Heart left ventricle (tissue), 16 donors: ENCODE measurements at regions not wholly inside any gene's neighbourhood (a gene's known extent, or its start where the extent isn't known, plus 50 kb on each side); places are given as distances from the start of the nearest gene placed in this dataset.

Experiments
- ATAC-seq, 4 donors: fragments of 200-7000 bp; cut with Tn5 transposase; one replicate each; pipeline ENCODE4 v1.9.1; 2020 to 2022; ENCODE audit warnings: moderate library complexity in 4 of 4, mild to moderate bottlenecking in 3 of 4, moderate number of reproducible peaks in 1 of 4
- DNase-seq, 5 donors: peaks; one replicate each; pipeline ENCODE4 v3.0.0-alpha.2; 2020
- H3K27ac ChIP-seq, 12 donors: fragments of 200-600 bp; sonication (generic) in 4 of 12; one replicate each; pipeline versions ENCODE4 v1.5.0 to v1.8.0; 2016 to 2022; ENCODE audit warnings: mild to moderate bottlenecking in 2 of 12
- H3K27me3 ChIP-seq, 9 donors: fragments of 200-600 bp; sonication (generic) in 2 of 9; one replicate each; pipeline versions ENCODE4 v1.5.1 to v1.8.0; 2016 to 2022; ENCODE audit warnings: mild to moderate bottlenecking in 3 of 9
- H3K36me3 ChIP-seq, 9 donors: fragments of 200-600 bp; sonication (generic) in 2 of 9; one replicate each; pipeline versions ENCODE4 v1.5.0 to v1.8.0; 2018 to 2022; ENCODE audit warnings: mild to moderate bottlenecking in 2 of 9
- H3K4me1 ChIP-seq, 12 donors: fragments of 200-600 bp; sonication (generic) in 4 of 12; one replicate each; pipeline versions ENCODE4 v1.5.0 to v1.8.0; 2016 to 2022; ENCODE audit warnings: mild to moderate bottlenecking in 3 of 12
- H3K4me3 ChIP-seq, 12 donors: fragments of 200-600 bp; sonication (generic) in 4 of 12; one replicate each; pipeline versions ENCODE4 v1.5.0 to v1.8.0; 2017 to 2022; ENCODE audit warnings: mild to moderate bottlenecking in 9 of 12, moderate library complexity in 4 of 12
- H3K9me3 ChIP-seq, 12 donors: fragments of 200-600 bp; sonication (generic) in 4 of 12; one replicate each; pipeline versions ENCODE4 v1.5.0 to v1.8.0; 2016 to 2022; ENCODE audit warnings: mild to moderate bottlenecking in 1 of 12
- CTCF ChIP-seq, 12 donors: fragments of 200-600 bp; sonication (generic) in 4 of 12; IDR thresholded peaks; one replicate each; pipeline versions ENCODE4 v1.5.0 to v1.8.0; 2018 to 2022; ENCODE audit warnings: antibody characterized with exemption in 12 of 12, mild to moderate bottlenecking in 5 of 12
- POLR2A ChIP-seq, 2 donors: fragments of 450-650 bp; IDR thresholded peaks; one replicate each; pipeline ENCODE4 v1.6.1; 2017; ENCODE audit warnings: antibody characterized with exemption in 2 of 2, mild to moderate bottlenecking in 2 of 2, moderate library complexity in 2 of 2
- WGBS, 4 donors: extraction: QIAGEN DNeasy Blood & Tissue Kit in 2 of 4; methylation state at CpG; one replicate each; pipeline versions ENCODE4 v1.1.5 to v1.1.7; 2013 to 2018; 5-methylcytosine and 5-hydroxymethylcytosine counted together
- intact Hi-C, 10 donors: fragments of 100-400 bp; cut with DNase I; formaldehyde crosslinking; loops; one replicate each; pipeline versions ENCODE4 v1.11.1 to v1.14.2; 2022
- donor health status: ischemic (EF 13 %, LVEDD 7.1; RV severe dilation, severe dysfunction).
- donor health status: healthy with polysubstance abuse.
- donor health status: DM: no; HTN: yes; CAD: no.
- donor health status: DM: no; HTN: no; CAD: no.
- donor health status: ischemic (EF 25% LVEDD 6.9; RV normal size, moderate dysfunction).
- donor health status: ischemic (EF 25% LVEDD 5.7; RV mildly dilated, moderate dysfunction).
- donor health status: healthy.
- donor health status: DM: yes; HTN: yes; CAD: no.
- donor health status: ischemic (EF 35%, LVEDD 5.7; RV mildly dilated, moderate dysfunction).
- donor health status: nonischemic (EF 11% LVEDD 7.7; RV severe dilation, severe dysfunction).
- donor health status: DM: yes; HTN: yes; CAD: no.
- donor health status: PGD.
- donor health status: ischemic (EF 29% LVEDD 5.4; RV normal size, mild dysfunction).
- donor health status: nonischemic (EF 23%, LVEDD 6.1; RV moderate dilation, normal function).

GRCh38 chr10:10271639-10272192 lies 746.0 kb upstream of the CELF2 start:
- H3K27me3 ChIP-seq: no peaks in the 10 kb centered on the region
- no peaks in the 10 kb centered on the region for H3K9me3 ChIP-seq
- intact Hi-C loops: no loop called here
- no peak for ATAC-seq
- no peak for DNase-seq
- peaks cover 0 to 8% (median 0%) of the 10 kb centered on the region in 12 donors for H3K4me1 ChIP-seq
- 98 to 100% (median 99%) methylated on average over 1 of the region's 1 CpG for WGBS, 4 donors
- no peaks in the 10 kb centered on the region for H3K36me3 ChIP-seq
- H3K27ac ChIP-seq: no peak overlapping the region
- H3K4me3 ChIP-seq: no peak overlapping the region
- no peak for TF ChIP-seq CTCF (IDR thresholded peaks at IDR 0.05)
- TF ChIP-seq POLR2A (IDR thresholded peaks at IDR 0.05): no peak

- Histone ChIP-seq H3K4me3 (no peak overlapping the region), H3K27me3 (no peaks in the 10 kb centered on the region), H3K4me1 (peaks cover 0 to 8% (median 0%) of the 10 kb centered on the region in 12 donors), H3K27ac (no peak overlapping the region), H3K36me3 (no peaks in the 10 kb centered on the region), H3K9me3 (no peaks in the 10 kb centered on the region)
- ATAC-seq: no peak
- DNase-seq: no peak
- no peak for TF ChIP-seq CTCF (IDR thresholded peaks at IDR 0.05)
- TF ChIP-seq POLR2A (IDR thresholded peaks at IDR 0.05): no peak
- intact Hi-C loops: no loop called here
- WGBS, 4 donors: 55 to 75% (median 71%) methylated on average over 3 of the region's 3 CpGs
These were observed 744.0 kb upstream of the CELF2 start for GRCh38 chr10:10273661-10274060.

- 78 to 85% (median 81%) methylated on average over 4 of the region's 4 CpGs for WGBS, 4 donors
- no peaks in the 10 kb centered on the region for H3K36me3 ChIP-seq
- intact Hi-C loops: no loop called here
- no peaks in the 10 kb centered on the region for H3K9me3 ChIP-seq
- no peaks in the 10 kb centered on the region for H3K27me3 ChIP-seq
- no peaks in the 10 kb centered on the region for H3K4me1 ChIP-seq
- ATAC-seq: no peak
- H3K27ac ChIP-seq: no peak overlapping the region
- TF ChIP-seq CTCF (IDR thresholded peaks at IDR 0.05) (no peak), POLR2A (IDR thresholded peaks at IDR 0.05) (no peak)
- DNase-seq: no peak
- H3K4me3 ChIP-seq: no peak overlapping the region
These were observed 737.8 kb upstream of the CELF2 start for GRCh38 chr10:10279906-10280305.

- ATAC-seq (no peak), DNase-seq (no peak)
- Histone ChIP-seq H3K27ac (peak overlapping the region in 2 of 12 donors; percentile 25 to 48), H3K4me1 (peaks cover 0 to 13% (median 0%) of the 10 kb centered on the region in 12 donors), H3K9me3 (peaks cover 0 to 7% (median 0%) of the 10 kb centered on the region in 12 donors), H3K4me3 (no peak overlapping the region), H3K27me3 (no peaks in the 10 kb centered on the region), H3K36me3 (no peaks in the 10 kb centered on the region)
- intact Hi-C loops: no loop called here
- no peak for TF ChIP-seq CTCF (IDR thresholded peaks at IDR 0.05)
- no peak for TF ChIP-seq POLR2A (IDR thresholded peaks at IDR 0.05)
- 73 to 85% (median 78%) methylated on average over 4 of the region's 4 CpGs for WGBS, 4 donors
These were observed 725.2 kb upstream of the CELF2 start for GRCh38 chr10:10292501-10292900.
